ENCODE measurements at regions not wholly inside any gene's neighbourhood (a gene's known extent, or its start where the extent isn't known, plus 50 kb on each side); places are given as distances from the start of the nearest gene placed in this dataset.

DNA sequence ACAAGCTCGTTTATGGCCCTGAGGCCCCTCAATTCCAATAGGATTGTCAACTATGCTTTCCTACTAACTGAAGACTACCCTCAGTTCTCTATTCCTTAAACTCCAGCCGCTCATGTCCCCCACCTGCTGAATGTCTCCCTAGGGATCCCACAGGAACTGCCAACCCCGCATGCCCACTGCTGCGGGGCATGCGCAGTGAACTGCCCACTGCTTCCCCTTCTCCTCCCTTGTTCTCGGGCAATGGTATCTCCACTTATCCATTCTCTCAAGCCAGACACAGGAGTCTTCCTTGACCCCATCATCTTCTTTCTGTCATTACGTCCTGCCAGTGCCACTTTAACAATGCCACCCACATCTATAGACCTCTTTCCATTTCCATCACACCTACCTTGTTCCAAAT, 90.0 kb downstream of the FGF18 start:
- DNase-seq, result no peak

DNA sequence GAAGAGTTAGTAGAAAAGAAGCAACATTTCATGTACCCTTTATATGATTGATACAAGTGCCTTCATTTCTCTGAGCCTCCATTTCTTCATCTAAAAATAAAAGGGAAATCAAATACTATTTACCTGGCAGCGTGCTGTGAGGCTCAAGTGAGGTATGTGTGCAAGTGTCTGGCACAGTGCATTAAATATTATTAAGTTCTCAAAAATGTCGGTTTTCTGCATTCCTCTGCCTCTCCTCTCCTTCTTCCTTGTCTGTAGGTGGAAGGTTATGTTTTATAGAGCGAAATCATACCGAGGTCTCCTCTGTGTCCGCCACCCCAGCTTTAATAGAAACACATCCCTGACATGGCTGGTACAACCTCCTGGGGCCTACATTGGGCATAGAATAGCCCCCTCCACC, 93.0 kb downstream of the FGF18 start:
- no peak for DNase-seq

DNA sequence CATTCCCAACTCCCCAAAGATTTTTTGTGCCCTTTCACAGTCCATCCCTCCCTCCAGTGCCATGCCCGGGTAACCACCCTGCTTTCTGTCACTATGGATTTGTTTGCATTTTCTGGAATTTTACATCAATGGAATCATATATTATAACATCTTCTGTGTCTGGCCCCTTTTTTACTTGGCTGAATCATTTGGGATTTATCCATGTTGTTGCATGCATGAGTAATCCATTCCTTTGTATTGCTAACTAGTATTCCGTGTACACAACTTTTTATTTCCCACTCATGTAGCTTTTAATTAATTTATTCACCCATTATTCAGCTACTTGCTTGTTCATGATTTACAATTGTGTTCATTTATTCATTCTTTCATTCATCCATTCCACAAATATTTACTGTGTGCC, 94.1 kb downstream of the FGF18 start:
- DNase-seq, result no peak

DNA sequence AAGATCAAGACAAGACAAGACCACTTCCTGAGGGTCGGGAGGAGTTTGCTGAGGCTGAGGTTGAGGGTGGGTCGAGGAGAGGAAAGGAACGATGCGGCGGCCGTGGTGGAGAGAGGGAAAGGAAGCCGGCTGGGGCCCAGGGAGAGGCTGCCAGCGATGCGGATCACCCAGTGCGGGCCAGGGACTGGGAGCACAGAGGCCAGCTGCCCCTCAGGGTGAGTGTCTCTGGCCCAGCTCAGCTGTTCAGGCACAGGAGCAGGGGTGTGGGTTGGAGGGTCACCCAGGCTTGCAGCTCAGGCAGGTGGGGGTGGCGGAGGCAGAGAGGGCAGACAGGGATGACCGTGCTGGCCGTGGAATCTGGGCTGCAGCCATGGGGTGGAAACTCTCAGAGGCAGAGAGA, 99.5 kb downstream of the FGF18 start:
- no peak for DNase-seq

DNA sequence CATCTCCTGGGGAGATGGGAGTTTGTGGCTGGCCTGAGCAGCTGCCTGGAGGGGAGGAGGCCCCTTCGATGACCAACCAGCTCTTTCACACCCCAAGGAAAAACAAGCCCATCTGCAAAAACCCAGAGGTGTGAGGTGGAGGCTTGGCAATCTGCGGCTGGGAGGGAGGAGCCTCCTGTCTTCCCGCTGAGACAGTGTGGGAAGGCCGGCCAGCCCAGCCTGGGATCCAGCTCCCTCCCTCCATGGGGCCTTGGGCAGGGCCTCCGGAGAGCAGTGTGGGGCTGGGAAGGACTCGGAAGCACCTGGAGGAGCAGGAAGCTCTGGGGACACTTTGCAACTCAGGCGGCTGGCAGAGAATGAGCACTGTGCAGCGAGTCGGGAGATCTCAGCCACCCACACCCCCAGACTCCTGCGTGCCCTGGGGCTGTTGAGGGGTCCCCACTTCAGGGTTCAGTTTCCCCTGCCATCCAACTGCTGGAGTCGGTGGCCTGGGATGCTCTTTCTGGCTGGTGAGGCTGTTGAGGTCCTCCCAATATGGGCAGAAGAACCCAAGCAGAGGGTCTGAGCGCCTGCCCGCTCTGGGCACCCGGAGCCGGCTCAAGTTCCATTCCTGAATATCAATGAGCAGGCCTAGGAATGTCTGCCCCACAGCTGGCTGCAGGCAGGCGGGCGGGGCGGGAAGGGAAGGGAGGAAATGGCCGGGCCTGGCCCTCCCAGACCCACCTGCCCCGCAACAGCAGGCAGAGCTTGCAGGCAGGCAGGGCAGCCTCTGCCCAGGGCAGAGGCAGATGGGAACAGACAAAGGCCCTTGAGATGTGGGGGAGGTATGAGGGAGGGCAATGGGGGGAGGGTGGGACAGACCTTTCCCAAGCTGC, 101.1 kb downstream of the FGF18 start:
- DNase-seq, result no peak

DNA sequence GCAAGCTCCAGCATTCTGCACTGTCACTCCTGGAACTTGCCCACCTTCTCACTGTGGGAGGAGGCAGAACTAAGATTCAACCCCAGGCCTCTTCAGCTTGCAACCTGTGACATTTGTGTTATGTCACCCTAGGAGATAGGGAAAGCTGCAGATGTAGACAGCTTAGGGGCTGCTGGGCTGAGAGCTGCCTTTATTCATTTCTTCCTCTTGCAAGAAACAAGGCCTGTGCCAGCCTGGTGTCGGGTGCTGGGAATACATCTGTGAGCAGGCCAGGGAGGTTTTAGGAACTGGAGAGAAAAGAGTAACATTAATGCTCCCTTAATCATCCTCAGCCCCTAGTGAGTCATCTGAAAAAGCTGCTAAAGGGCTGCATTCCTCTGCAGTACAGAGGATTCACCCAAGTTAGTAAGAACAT, 101.8 kb downstream of the FGF18 start:
- DNase-seq, result no peak

DNA sequence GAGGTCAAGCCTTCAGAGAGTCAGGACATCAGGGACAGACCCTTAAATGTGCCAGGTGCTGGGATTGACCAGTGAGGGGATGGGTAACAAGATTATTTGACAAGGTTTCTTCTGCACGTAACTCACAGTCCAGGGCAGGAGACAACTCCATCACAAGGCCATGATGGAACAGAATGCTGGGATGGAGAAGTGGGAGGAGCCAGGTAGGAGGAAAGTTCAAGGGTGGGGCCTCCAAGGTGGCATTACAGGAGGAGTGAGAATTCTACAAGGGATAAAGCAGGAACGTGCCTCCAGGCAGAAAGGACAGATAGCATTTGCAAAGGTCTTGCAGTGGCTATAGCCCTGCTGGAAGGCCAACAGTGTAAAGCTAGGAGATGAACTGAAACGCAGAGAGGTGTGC, 102.2 kb downstream of the FGF18 start:
- DNase-seq, result no peak

DNA sequence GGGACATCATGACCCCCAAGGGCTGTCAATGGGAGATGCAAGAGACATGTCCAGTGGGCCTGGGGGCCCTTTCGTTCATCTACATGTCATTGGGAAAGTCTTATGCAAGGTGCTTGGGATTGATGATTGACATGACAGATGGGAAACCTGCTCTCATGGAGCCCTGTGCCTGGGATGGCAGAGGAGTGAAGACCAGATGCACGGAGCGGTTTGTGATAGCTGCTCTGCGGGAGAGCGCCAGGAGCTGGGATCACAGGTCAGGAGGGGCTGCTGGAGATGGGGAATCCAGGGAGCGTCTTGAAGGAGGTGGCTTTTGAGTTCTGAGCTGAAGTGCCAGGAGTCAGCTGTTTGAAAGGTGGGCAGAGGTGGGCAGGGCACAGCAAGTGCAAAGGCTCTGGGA, 104.3 kb downstream of the FGF18 start:
- no peak for DNase-seq

DNA sequence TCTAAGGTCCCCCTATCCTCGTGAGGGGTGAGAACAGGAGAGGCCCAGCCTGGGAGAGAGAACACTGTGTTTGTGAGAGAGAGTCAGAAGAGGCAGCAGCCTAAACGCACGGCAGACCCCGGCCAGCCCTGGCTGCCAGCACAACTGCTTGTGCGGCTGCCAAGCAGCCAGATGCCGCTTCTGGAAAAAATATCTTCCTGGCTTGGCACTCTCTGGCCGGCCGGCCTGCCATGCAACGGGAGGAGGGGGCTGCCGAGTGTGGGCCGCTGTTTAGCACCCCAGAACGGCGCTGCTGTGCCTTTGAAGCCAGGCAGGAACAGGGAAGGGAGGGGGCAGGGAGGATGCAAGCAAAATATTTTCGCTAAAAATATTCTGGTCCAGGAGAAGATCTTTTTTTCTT, 105.0 kb downstream of the FGF18 start:
- no peak for DNase-seq

DNA sequence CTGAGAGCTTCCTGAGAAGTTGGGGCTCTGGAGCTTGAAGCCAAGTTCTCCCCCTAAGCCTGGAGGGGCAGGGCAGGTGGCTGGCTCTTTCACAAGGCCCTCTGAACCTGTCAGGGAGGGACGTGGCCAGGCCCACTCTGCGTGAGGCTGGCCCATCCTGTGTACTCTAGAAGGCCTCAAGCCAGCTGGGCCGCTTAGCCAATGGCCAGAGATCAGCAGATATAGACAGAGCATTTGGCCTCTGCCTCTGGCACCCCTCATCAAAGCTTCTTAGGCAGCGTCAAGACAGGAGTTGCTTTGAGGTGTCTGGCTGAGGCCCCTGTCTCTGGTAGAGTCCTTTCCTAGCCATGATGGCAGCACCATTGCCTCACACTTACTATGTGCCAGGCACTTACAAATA, 105.6 kb downstream of the FGF18 start:
- DNase-seq, result no peak

DNA sequence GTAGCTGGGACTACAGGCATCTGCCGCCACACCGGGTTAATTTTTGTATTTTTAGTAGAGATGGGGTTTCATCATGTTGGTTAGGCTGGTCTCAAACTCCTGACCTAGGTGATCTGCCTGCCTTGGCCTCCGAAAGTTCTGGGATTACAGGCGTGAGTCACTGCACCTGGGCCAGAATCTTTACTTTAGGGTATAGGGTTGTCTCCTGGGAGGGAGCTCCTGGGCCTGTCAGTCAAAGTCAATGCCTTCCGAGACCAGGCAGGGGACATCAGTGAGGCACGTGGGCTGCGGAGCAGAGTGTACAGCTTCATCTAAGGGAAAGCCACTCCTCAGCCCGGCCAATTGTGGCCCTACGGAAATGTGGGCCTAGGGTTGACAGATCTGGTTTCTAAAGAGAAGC, 108.6 kb downstream of the FGF18 start:
- DNase-seq, result no peak

DNA sequence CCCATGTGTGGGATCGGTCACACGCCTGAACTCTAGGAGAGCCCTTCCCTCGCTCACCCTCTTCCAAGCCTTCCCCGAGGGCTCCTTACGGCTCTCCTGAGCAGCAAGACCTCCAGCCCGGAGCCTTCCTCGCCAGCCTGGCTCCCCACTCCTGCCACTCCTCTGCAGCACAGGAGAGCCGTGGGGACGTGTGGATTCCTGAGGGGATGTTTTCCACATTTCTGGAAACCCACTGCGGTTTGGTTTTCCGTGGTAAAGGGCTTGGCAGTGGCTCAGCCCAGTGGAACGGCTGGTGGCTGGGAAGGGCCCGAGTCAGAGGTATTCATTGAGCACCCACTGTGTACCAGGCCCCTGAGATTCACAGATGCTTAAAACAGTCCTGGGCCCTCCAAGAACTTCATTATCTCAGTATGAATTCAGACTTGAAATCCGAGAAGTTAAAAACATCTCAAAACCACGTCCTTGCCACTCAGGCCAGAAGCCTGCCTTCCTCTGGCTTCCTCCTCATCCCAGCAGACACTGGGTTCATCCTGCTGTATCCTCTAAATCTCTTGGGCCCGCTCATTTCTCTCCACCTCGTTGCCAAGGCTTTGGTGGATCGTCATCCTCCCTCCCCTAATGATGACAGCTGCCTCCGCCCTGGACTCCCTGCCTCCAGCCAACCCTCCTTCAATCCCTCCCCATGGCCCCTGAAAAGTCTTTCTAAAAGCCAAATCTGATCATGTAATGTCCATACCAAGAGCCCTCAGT, 109.6 kb downstream of the FGF18 start:
- no peak for DNase-seq

DNA sequence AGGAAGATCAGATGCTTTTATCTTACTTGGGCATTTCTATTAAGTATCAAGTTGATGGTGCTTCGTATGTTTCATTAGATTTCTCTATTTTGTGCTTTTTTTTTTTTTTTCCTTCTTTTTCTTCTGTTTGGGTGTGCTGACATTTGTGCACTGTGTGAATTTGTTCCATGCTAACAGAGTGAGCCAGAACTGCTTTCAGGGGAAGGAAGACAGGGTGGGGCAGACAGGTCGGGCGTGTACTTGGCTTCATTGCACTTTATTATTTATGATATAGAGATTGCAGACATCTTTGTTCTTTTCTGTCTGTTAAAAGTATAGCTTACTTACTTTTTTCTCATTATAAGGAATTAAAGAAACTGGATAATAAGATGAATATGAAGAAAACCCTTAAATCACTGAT, 112.2 kb downstream of the FGF18 start:
- DNase-seq, result no peak

DNA sequence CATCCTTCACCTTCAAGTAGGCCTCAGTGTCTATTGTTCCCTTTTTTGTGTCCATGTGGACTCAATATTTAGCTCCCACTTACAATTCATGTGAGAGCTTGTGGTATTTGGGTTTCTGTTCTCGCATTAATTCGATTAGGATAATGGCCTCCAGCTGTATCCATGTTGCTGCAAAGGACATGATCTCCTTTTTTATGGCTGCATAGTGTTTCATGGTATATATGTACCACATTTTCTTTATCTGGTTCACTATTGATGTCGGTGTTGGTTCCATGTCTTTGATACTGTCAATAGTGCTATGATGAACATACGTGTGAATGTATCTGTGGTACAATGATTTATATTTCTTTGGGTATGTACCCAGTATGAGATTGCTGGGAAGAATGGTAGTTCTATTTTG, 113.7 kb downstream of the FGF18 start:
- no peak for DNase-seq

DNA sequence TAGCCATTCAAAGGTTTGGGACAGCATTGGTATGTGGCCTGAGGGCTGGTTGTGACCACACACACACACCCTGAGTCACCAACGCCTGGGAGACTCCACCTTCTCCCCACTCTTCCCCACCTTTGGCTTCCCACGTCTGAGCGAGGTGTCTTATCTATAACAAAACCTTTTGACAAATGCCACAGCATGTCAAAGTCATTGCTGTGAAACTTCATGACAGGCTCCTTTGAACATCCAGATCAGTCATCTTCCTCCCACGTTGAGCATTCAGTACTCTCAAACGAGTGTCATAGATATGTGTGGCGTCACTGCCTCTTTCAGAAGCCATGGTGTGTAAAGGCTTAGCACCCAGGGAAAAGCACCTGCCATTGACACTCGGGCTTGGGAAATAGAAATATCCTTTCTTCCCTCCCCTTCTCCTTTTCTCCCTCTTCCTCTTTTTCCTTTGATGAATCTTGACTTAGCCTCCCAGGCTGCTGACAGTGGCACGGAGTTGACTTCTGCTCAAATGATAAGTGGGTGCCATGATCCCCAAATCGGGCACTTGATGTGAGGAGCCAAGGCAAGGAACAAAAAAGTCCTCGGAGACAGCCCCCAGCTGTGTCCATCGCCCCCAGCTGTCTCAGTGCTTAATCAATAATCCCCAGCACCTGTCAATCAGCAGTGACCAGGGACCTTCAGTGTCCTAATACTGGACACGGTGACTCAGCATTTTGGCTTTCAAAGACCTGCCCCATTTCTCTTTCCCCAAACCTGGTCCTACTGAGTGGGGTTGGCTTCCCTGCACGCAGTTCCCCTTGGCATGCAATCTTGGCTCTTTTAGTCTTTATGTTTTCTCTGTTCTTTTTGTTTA, 114.8 kb downstream of the FGF18 start:
- no peak for DNase-seq

DNA sequence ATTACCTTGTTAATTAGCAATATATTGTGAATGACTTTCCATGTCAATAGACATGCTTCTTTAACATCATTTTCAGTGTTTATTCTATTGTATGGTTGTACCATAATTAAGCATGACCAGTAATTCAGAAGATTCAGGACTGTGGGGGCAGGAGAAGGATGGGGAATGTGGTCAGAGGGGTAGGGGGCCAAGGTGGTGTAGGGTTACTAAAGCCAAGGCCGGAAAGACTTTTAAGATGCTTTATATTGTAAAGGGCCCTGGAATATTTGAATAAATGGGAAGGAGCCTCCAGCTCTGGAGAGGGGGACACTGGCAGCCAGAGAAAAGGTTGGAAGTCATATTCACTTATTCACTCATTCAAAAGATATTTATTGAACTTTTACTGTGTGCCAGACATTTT, 115.7 kb downstream of the FGF18 start:
- DNase-seq, result no peak

DNA sequence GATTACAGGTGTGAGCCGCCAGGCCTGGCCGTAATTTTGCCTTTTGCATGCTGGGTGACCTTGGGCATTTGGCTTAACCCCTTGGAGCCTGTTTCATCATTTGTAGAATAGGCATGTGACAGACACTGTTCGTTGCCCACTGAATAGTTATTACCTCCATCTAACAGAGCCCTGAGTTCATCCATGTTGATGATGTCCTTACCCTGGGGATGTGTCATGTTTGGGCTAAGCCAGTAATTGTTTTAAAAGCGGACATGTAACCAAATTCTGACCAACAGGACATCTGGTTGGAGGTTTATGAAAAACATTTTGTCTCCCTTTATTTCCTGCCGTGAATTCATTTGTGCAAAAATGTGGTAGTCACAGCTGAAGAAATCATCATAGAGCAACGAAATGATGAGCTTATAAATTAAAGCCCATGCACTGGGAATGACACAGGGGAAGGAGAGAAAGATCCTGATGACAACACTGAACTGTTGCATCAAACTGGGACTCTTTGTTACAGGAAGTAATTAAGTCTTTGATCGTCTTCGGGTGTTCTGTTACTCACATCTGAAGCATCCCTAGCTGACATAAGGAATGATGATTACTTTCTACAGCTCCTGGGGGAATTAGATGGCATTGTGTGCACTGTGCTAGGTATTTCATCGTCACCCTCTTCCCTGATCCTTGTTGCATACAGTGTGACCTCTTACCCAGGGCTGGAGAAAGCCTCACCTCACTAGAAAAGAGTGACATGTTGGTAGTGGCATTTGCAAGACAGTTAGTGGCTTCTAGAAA, 117.8 kb downstream of the FGF18 start:
- DNase-seq, result no peak

DNA sequence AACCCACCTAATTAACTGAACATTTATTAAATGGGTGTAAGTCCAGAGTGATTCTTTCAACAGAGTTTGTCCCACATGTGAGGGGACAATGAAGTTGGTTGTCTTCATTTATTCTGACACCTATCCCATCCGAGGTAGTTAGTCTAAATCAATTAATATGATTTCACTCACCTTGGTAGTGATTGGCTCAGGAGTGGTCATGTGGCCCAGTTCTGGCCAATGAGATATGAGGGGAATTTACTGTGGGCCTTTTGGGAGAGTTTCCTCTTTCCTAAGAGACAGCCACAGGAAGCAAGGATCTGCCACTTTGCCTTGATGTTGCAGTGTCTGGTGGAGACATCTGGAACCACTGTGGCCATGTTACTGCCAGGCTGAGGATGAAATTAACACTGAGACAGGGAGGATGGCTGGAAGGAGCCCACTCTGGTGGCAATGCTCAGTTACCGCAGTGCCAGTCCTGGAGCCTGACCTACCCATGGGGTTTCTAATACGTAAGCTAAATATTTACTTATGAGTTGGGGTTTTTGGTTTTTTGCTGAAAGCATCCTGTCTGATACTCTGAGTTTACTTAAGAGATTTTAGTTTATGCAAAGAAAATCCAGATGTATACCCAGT, 118.6 kb downstream of the FGF18 start:
- DNase-seq, result no peak

DNA sequence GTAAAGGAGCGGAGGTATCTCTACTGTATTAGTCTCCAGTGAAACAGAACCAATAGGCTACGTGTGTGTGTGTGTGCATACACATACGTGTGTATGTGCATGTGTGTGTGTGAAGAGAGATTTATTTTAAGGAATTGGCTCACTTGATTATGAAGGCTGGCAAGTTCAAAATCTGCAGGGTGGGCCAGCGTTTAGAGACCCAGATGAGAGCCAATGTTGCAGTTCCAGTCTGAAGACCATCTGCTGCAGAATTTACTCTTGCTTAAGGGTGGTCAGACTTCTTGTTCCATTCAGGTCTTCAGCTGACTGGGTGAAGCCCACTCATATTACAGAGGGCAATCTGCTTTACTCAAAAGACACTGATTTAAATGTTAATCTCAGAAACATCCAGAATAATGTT, 119.2 kb downstream of the FGF18 start:
- no peak for DNase-seq

DNA sequence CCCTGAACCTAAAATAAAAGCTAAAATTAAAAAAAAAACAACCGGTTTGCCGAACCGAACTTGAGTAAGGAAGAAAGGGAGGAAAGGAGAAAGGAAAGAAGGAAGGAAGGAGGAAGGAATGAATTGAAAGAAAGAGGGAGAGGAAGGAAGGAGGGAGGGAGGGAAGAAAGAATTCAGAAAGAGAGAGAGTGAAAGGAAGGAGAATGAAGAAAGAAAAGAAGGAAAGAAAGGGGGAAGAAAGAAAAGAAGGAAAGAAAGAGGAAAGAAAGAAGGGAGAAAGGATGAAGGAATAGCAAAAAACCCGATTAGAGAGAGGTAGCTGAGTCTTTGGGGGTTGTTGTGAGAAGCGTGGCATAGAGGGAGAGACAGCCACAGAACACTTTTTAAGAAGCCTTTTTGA, 121.4 kb downstream of the FGF18 start:
- DNase-seq, result no peak

DNA sequence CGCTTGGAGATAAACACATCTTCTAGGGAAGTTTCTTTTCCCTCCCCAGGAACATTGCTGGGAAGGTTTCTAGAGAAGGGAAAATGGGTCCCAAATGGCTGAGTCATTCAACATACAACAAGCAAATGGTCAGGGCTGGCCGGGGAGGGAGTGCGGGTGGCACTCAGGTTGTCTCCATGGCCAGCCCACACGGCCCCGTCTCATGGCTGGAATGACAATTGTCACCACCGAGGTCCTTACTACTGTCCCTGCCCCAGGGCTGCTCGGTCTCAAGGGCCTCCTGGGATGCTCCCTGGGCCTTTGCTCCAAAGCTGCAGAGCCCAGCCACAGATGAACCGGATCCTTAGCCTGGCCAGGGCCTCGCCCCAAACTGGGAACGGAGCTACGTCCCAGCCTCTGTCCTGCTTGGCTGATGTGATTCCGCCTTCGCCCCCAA, 121.9 kb downstream of the FGF18 start:
- DNase-seq, result no peak

DNA sequence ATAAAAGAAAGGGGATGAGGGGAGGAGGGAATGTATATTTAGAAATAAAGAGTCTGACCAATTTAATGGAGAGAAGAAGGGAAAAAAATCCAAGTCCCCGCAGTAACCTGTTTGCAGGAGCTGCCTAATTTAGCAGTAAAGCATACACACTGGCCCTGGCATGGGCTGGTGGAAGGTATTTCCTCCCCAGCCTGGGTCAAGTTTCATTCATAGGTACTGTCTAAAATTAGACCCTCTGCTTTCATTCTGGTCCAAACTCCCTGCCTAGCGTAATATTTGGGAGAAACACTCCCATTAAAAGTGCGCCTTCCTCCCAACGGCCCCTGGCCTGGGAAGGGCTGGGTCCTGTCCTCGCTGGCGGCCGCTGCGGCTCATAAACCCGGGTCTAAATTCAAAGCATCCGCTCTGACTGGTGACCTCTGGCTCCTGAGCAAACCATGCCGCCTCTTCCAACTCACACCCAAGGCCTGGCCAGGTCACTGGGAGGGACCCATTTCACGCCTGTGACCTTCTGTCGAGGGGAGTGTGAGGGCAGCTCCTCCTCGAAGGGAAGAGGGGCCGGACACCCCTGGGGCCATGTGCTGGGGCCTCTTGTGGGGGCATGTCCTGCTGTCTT, 123.2 kb downstream of the FGF18 start:
- no peak for DNase-seq

Data from T-helper 1 cell (primary cell).